Mesothelial cell of epicardium (in vitro differentiated cells): ENCODE measurements at regions not wholly inside any gene's neighbourhood (a gene's known extent, or its start where the extent isn't known, plus 50 kb on each side); places are given as distances from the start of the nearest gene placed in this dataset.

Experiments used
- DNase-seq, 2 experiments: peaks; one replicate each; pipeline ENCODE4 v3.0.0; 2021; ENCODE audit warnings: low spot score in 2 of 2; ENCODE audit not compliant: unreplicated experiment in 2 of 2
- H3K27ac Mint-ChIP-seq: 2 replicates; pipeline ENCODE4 v1.8.0; 2021; ENCODE audit warnings: mixed read lengths
- H3K27me3 Mint-ChIP-seq: 2 replicates; pipeline ENCODE4 v1.8.0; 2021; ENCODE audit warnings: low read depth, mixed read lengths
- H3K36me3 Mint-ChIP-seq: 2 replicates; pipeline ENCODE4 v1.8.0; 2021; ENCODE audit warnings: mixed read lengths
- H3K4me1 Mint-ChIP-seq: 2 replicates; pipeline ENCODE4 v1.8.0; 2021; ENCODE audit warnings: mixed read lengths
- H3K4me3 Mint-ChIP-seq: 2 replicates; pipeline ENCODE4 v1.8.0; 2021; ENCODE audit warnings: mild to moderate bottlenecking, moderate library complexity, mixed read lengths
- H3K9me3 Mint-ChIP-seq: 2 replicates; pipeline ENCODE4 v1.8.0; 2021; ENCODE audit warnings: mixed read lengths
- CTCF ChIP-seq: fragments of 200-600 bp; sonication (generic); IDR thresholded peaks from one replicate; pipeline ENCODE4 v1.5.0; 2021; ENCODE audit warnings: antibody characterized with exemption; ENCODE audit not compliant: unreplicated experiment

- H3K4me1 Mint-ChIP-seq, result no peaks in the 10 kb centered on the region
- H3K36me3 Mint-ChIP-seq, result no peaks in the 10 kb centered on the region
- no peak overlapping the region for H3K4me3 Mint-ChIP-seq
- no peaks in the 10 kb centered on the region for H3K27me3 Mint-ChIP-seq
- DNase-seq, result no peak
- H3K9me3 Mint-ChIP-seq, result peaks cover 5% of the 10 kb centered on the region
- H3K27ac Mint-ChIP-seq, result no peak overlapping the region
- TF ChIP-seq CTCF, result no peak
Observed at GRCh38 chr21:21788591-21788990, 790.4 kb downstream of the NCAM2 start.

GRCh38 chr21:21801921-21802320 lies 803.7 kb downstream of the NCAM2 start:
- Mint-ChIP-seq H3K27ac (no peak overlapping the region), H3K9me3 (peaks cover 8% of the 10 kb centered on the region), H3K36me3 (no peaks in the 10 kb centered on the region), H3K4me3 (no peak overlapping the region), H3K4me1 (no peaks in the 10 kb centered on the region), H3K27me3 (no peaks in the 10 kb centered on the region)
- TF ChIP-seq CTCF, result no peak
- no peak for DNase-seq

GRCh38 chr21:21806711-21807597 lies 808.7 kb downstream of the NCAM2 start:
- no peak for DNase-seq
- no peaks in the 10 kb centered on the region for H3K27me3 Mint-ChIP-seq
- H3K9me3 Mint-ChIP-seq, result peaks cover 12% of the 10 kb centered on the region
- no peaks in the 10 kb centered on the region for H3K36me3 Mint-ChIP-seq
- no peaks in the 10 kb centered on the region for H3K4me1 Mint-ChIP-seq
- H3K27ac Mint-ChIP-seq, result no peak overlapping the region
- H3K4me3 Mint-ChIP-seq, result no peak overlapping the region
- no peak for TF ChIP-seq CTCF

GRCh38 chr21:21807598-21807903 lies 809.3 kb downstream of the NCAM2 start:
- no peak for DNase-seq
- no peak for TF ChIP-seq CTCF
- H3K27me3 Mint-ChIP-seq, result no peaks in the 10 kb centered on the region
- H3K4me3 Mint-ChIP-seq, result no peak overlapping the region
- H3K27ac Mint-ChIP-seq, result no peak overlapping the region
- peaks cover under 1% of the 10 kb centered on the region for H3K4me1 Mint-ChIP-seq
- H3K36me3 Mint-ChIP-seq, result no peaks in the 10 kb centered on the region
- H3K9me3 Mint-ChIP-seq, result peaks cover 12% of the 10 kb centered on the region

GRCh38 chr21:21813289-21813688 lies 815.1 kb downstream of the NCAM2 start:
- Mint-ChIP-seq H3K4me3 (no peak overlapping the region), H3K27me3 (no peaks in the 10 kb centered on the region), H3K36me3 (no peaks in the 10 kb centered on the region), H3K4me1 (peaks cover 15% of the 10 kb centered on the region), H3K9me3 (peaks cover 2% of the 10 kb centered on the region), H3K27ac (no peak overlapping the region)
- DNase-seq, result no peak
- no peak for TF ChIP-seq CTCF

GRCh38 chr21:21813934-21814333 lies 815.7 kb downstream of the NCAM2 start:
- Mint-ChIP-seq H3K27ac (no peak overlapping the region), H3K4me3 (no peak overlapping the region), H3K4me1 (peaks cover 15% of the 10 kb centered on the region), H3K27me3 (no peaks in the 10 kb centered on the region), H3K9me3 (no peaks in the 10 kb centered on the region), H3K36me3 (no peaks in the 10 kb centered on the region)
- DNase-seq, result no peak
- no peak for TF ChIP-seq CTCF
